T-helper 1 cell treated with Interleukin-12 subunit alpha and Interleukin-12 subunit beta and Interleukin-4 antibody, amounts not matched to agents 30 μg/mL and 1 μg/mL, for 36 hours (primary cell): ENCODE measurements at regions not wholly inside any gene's neighbourhood (a gene's known extent, or its start where the extent isn't known, plus 50 kb on each side); places are given as distances from the start of the nearest gene placed in this dataset.

Source experiments
- H3K27ac Mint-ChIP-seq: one replicate; pipeline ENCODE4 v1.8.0; 2021; ENCODE audit warnings: mild to moderate bottlenecking, mixed read lengths
- H3K27me3 Mint-ChIP-seq: one replicate; pipeline ENCODE4 v1.8.0; 2021; ENCODE audit warnings: low read depth, mixed read lengths
- H3K36me3 Mint-ChIP-seq: one replicate; pipeline ENCODE4 v1.8.0; 2021; ENCODE audit warnings: low read depth, mixed read lengths
- H3K4me1 Mint-ChIP-seq: one replicate; pipeline ENCODE4 v1.8.0; 2021; ENCODE audit warnings: low read depth, mixed read lengths
- H3K4me3 Mint-ChIP-seq: one replicate; pipeline ENCODE4 v1.8.0; 2021; ENCODE audit warnings: mild to moderate bottlenecking, moderate library complexity, mixed read lengths
- H3K9me3 Mint-ChIP-seq: one replicate; pipeline ENCODE4 v1.8.0; 2021; ENCODE audit warnings: mixed read lengths

GRCh38 chr12:107361970-107362369 lies 268.6 kb upstream of the CRY1 start:
- Mint-ChIP-seq H3K9me3 (no peaks in the 10 kb centered on the region), H3K4me1 (peaks cover 35% of the 10 kb centered on the region), H3K27ac (no peak overlapping the region), H3K36me3 (peaks cover 3% of the 10 kb centered on the region), H3K4me3 (no peak overlapping the region), H3K27me3 (no peaks in the 10 kb centered on the region)

- H3K9me3 Mint-ChIP-seq = no peaks in the 10 kb centered on the region
- H3K36me3 Mint-ChIP-seq = peaks cover 3% of the 10 kb centered on the region
- no peak overlapping the region for H3K4me3 Mint-ChIP-seq
- no peak overlapping the region for H3K27ac Mint-ChIP-seq
- peaks cover 35% of the 10 kb centered on the region for H3K4me1 Mint-ChIP-seq
- H3K27me3 Mint-ChIP-seq = no peaks in the 10 kb centered on the region
These were observed 269.6 kb upstream of the CRY1 start for GRCh38 chr12:107362960-107363359.

- Mint-ChIP-seq H3K27me3 (no peaks in the 10 kb centered on the region), H3K36me3 (peaks cover 3% of the 10 kb centered on the region), H3K9me3 (no peaks in the 10 kb centered on the region), H3K4me1 (peaks cover 48% of the 10 kb centered on the region), H3K4me3 (no peak overlapping the region), H3K27ac (no peak overlapping the region)
These were observed 271.6 kb upstream of the CRY1 start for GRCh38 chr12:107364875-107365518.

GRCh38 chr12:107365703-107366102 lies 272.4 kb upstream of the CRY1 start:
- Mint-ChIP-seq H3K27me3 (no peaks in the 10 kb centered on the region), H3K36me3 (peaks cover 3% of the 10 kb centered on the region), H3K9me3 (no peaks in the 10 kb centered on the region), H3K4me1 (peaks cover 53% of the 10 kb centered on the region), H3K27ac (no peak overlapping the region), H3K4me3 (no peak overlapping the region)

GRCh38 chr12:107366322-107366721 lies 273.0 kb upstream of the CRY1 start:
- no peaks in the 10 kb centered on the region for H3K27me3 Mint-ChIP-seq
- H3K4me1 Mint-ChIP-seq = peaks cover 57% of the 10 kb centered on the region
- H3K36me3 Mint-ChIP-seq = peaks cover 3% of the 10 kb centered on the region
- H3K4me3 Mint-ChIP-seq = no peak overlapping the region
- H3K9me3 Mint-ChIP-seq = no peaks in the 10 kb centered on the region
- no peak overlapping the region for H3K27ac Mint-ChIP-seq

GRCh38 chr12:107368586-107368985 lies 275.2 kb upstream of the CRY1 start:
- H3K36me3 Mint-ChIP-seq = no peaks in the 10 kb centered on the region
- H3K4me3 Mint-ChIP-seq = peak overlapping the region; percentile 87
- peak overlapping the region; percentile 98 for H3K27ac Mint-ChIP-seq
- H3K4me1 Mint-ChIP-seq = peaks cover 66% of the 10 kb centered on the region
- H3K9me3 Mint-ChIP-seq = no peaks in the 10 kb centered on the region
- H3K27me3 Mint-ChIP-seq = no peaks in the 10 kb centered on the region

- H3K4me1 Mint-ChIP-seq = peaks cover 70% of the 10 kb centered on the region
- H3K4me3 Mint-ChIP-seq = peak overlapping the region; percentile 87
- H3K36me3 Mint-ChIP-seq = no peaks in the 10 kb centered on the region
- H3K27me3 Mint-ChIP-seq = no peaks in the 10 kb centered on the region
- peak overlapping the region; percentile 98 for H3K27ac Mint-ChIP-seq
- H3K9me3 Mint-ChIP-seq = no peaks in the 10 kb centered on the region
These were observed 275.7 kb upstream of the CRY1 start for GRCh38 chr12:107369006-107369405.

- Mint-ChIP-seq H3K27me3 (no peaks in the 10 kb centered on the region), H3K27ac (peak overlapping the region; percentile 98), H3K4me3 (peak overlapping the region; percentile 87), H3K9me3 (no peaks in the 10 kb centered on the region), H3K36me3 (peaks cover 4% of the 10 kb centered on the region), H3K4me1 (peaks cover 76% of the 10 kb centered on the region)
These were observed 276.3 kb upstream of the CRY1 start for GRCh38 chr12:107369679-107370078.

GRCh38 chr12:107372229-107372658 lies 278.9 kb upstream of the CRY1 start:
- H3K27me3 Mint-ChIP-seq = no peaks in the 10 kb centered on the region
- H3K9me3 Mint-ChIP-seq = no peaks in the 10 kb centered on the region
- peaks cover 4% of the 10 kb centered on the region for H3K36me3 Mint-ChIP-seq
- peak overlapping the region; percentile 50 for H3K4me3 Mint-ChIP-seq
- H3K27ac Mint-ChIP-seq = peak overlapping the region; percentile 91
- peaks cover 67% of the 10 kb centered on the region for H3K4me1 Mint-ChIP-seq

GRCh38 chr12:107373238-107373809 lies 280.0 kb upstream of the CRY1 start:
- H3K27ac Mint-ChIP-seq = peak overlapping the region; percentile 91
- H3K27me3 Mint-ChIP-seq = no peaks in the 10 kb centered on the region
- H3K36me3 Mint-ChIP-seq = peaks cover 4% of the 10 kb centered on the region
- H3K4me3 Mint-ChIP-seq = peak overlapping the region; percentile 50
- peaks cover 63% of the 10 kb centered on the region for H3K4me1 Mint-ChIP-seq
- no peaks in the 10 kb centered on the region for H3K9me3 Mint-ChIP-seq

GRCh38 chr12:107374161-107374840 lies 281.0 kb upstream of the CRY1 start:
- Mint-ChIP-seq H3K9me3 (no peaks in the 10 kb centered on the region), H3K4me1 (peaks cover 55% of the 10 kb centered on the region), H3K27ac (peak overlapping the region; percentile 82), H3K4me3 (peak overlapping the region; percentile 34), H3K27me3 (no peaks in the 10 kb centered on the region), H3K36me3 (peaks cover 4% of the 10 kb centered on the region)

GRCh38 chr12:107375231-107375630 lies 281.9 kb upstream of the CRY1 start:
- H3K9me3 Mint-ChIP-seq = no peaks in the 10 kb centered on the region
- H3K27ac Mint-ChIP-seq = no peak overlapping the region
- H3K4me1 Mint-ChIP-seq = peaks cover 52% of the 10 kb centered on the region
- H3K36me3 Mint-ChIP-seq = peaks cover 4% of the 10 kb centered on the region
- H3K4me3 Mint-ChIP-seq = no peak overlapping the region
- no peaks in the 10 kb centered on the region for H3K27me3 Mint-ChIP-seq

GRCh38 chr12:107377596-107378385 lies 284.4 kb upstream of the CRY1 start:
- Mint-ChIP-seq H3K27me3 (no peaks in the 10 kb centered on the region), H3K27ac (no peak overlapping the region), H3K4me1 (peaks cover 27% of the 10 kb centered on the region), H3K36me3 (peaks cover 4% of the 10 kb centered on the region), H3K4me3 (no peak overlapping the region), H3K9me3 (no peaks in the 10 kb centered on the region)

- H3K4me3 Mint-ChIP-seq = no peak overlapping the region
- H3K27ac Mint-ChIP-seq = no peak overlapping the region
- H3K27me3 Mint-ChIP-seq = no peaks in the 10 kb centered on the region
- H3K4me1 Mint-ChIP-seq = peaks cover 18% of the 10 kb centered on the region
- H3K9me3 Mint-ChIP-seq = no peaks in the 10 kb centered on the region
- H3K36me3 Mint-ChIP-seq = peaks cover 4% of the 10 kb centered on the region
These were observed 285.3 kb upstream of the CRY1 start for GRCh38 chr12:107378609-107379008.
